ENCODE measurements at regions not wholly inside any gene's neighbourhood (a gene's known extent, or its start where the extent isn't known, plus 50 kb on each side); places are given as distances from the start of the nearest gene placed in this dataset.

- TF ChIP-seq CTCF (conservative IDR thresholded peaks at IDR 0.05), result no peak
- TF ChIP-seq EZH2 (IDR thresholded peaks at IDR 0.05; ENCODE audit: low read depth), result no peak
Measured at GRCh38 chr6:126232671-126233070, 107.2 kb upstream of the CENPW start.

All from PC-9 (cell line).